GM12878 (cell line): ENCODE measurements at regions not wholly inside any gene's neighbourhood (a gene's known extent, or its start where the extent isn't known, plus 50 kb on each side); places are given as distances from the start of the nearest gene placed in this dataset.
"Not testable (repeated sequence)": the region's sequence is repeated elsewhere in the genome, so short reads cannot be mapped to it uniquely, and the experiment has no call there.

Source experiments
- EP300 ChIP-seq, 2 experiments: fragments of 150-350 bp in 1 of 2; IDR thresholded peaks; 2 replicates each; pipeline ENCODE4 v1.6.1; 2011 to 2012; ENCODE audit warnings: low read depth in 2 of 2, low read length in 2 of 2, borderline replicate concordance in 1 of 2, improper control_type of control experiment in 1 of 2, inconsistent platforms in 1 of 2; ENCODE audit not compliant: control insufficient read depth in 1 of 2
- SMC3 ChIP-seq: IDR thresholded peaks from 2 replicates; pipeline ENCODE4 v1.6.1; 2011; ENCODE audit warnings: low read length, improper control_type of control experiment, borderline replicate concordance
- TF ChIP-seq, protein P1 (sequence below): IDR thresholded peaks from 2 replicates; pipeline ENCODE4 v1.6.1; 2011; ENCODE audit warnings: low read depth, low read length, improper control_type of control experiment, borderline replicate concordance

DNA sequence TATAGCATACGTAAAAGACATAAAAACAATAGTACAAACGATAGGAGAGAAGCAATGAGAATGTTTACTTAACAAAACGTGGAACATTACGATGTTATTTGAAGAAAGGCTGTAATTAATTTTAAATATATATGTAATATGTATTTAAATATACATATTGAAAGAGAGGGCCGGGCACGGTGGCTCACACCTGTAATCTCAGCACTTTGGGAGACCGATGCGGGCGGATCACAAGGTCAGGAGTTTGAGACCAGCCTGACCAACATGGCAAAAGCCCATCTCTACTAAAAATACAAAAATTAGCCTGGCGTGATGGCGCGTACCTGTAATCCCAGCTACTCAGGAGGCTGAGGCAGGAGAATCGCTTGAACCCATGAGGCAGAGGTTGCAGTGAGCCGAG, 605.3 kb downstream of the PYDC2 start:
- TF ChIP-seq SMC3; EP300 (IDR thresholded peaks at IDR 0.05; ENCODE audit: borderline replicate concordance in 1 of 2, control insufficient read depth in 1 of 2, low read depth in 2 of 2, low read length in 2 of 2): not testable (repeated sequence)
- TF ChIP-seq, protein P1, sequence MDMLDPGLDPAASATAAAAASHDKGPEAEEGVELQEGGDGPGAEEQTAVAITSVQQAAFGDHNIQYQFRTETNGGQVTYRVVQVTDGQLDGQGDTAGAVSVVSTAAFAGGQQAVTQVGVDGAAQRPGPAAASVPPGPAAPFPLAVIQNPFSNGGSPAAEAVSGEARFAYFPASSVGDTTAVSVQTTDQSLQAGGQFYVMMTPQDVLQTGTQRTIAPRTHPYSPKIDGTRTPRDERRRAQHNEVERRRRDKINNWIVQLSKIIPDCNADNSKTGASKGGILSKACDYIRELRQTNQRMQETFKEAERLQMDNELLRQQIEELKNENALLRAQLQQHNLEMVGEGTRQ: not testable (repeated sequence)
